Mucosa of descending colon (tissue), 3 donors: ENCODE measurements at regions not wholly inside any gene's neighbourhood (a gene's known extent, or its start where the extent isn't known, plus 50 kb on each side); places are given as distances from the start of the nearest gene placed in this dataset.
"Not testable (repeated sequence)": the region's sequence is repeated elsewhere in the genome, so short reads cannot be mapped to it uniquely, and the experiment has no call there.

Experiments used
- ATAC-seq: fragments of 200-7000 bp; cut with Tn5 transposase; one replicate; pipeline ENCODE4 v1.9.1; 2020; ENCODE audit warnings: mild to moderate bottlenecking, moderate library complexity
- DNase-seq, 3 donors: peaks; one replicate each; pipeline ENCODE4 v3.0.0-alpha.2; 2020
- H3K36me3 ChIP-seq: fragments of 200-600 bp; one replicate; pipeline ENCODE4 v1.8.0; 2021; ENCODE audit warnings: low read depth, mild to moderate bottlenecking
- H3K4me1 ChIP-seq: fragments of 200-600 bp; one replicate; pipeline ENCODE4 v1.8.0; 2021; ENCODE audit warnings: low read depth, mild to moderate bottlenecking
- H3K4me3 ChIP-seq: fragments of 200-600 bp; one replicate; pipeline ENCODE4 v1.8.0; 2021; ENCODE audit warnings: mild to moderate bottlenecking
- H3K9me3 ChIP-seq: fragments of 200-600 bp; one replicate; pipeline ENCODE4 v1.8.0; 2021; ENCODE audit warnings: mild to moderate bottlenecking
- intact Hi-C, 2 donors: fragments of 100-400 bp; cut with DNase I in 1 of 2; cut with micrococcal nuclease in 1 of 2; formaldehyde crosslinking; loops; one replicate each; pipeline versions ENCODE4 v1.11.0 to v1.11.1; 2022; cut with DNase I, micrococcal nuclease
- TF ChIP-seq, protein P1 (sequence below): fragments of 200-600 bp; IDR thresholded peaks from one replicate; pipeline ENCODE4 v1.8.0; 2022; ENCODE audit warnings: antibody characterized with exemption, mild to moderate bottlenecking
- donor health status: DM: no; HTN: no; CAD: no; lungs with moderate emphysema.
- donor health status: DM: no; HTN: no; CAD: no.
- donor health status: DM: no; HTN: yes; CAD: no.

DNA sequence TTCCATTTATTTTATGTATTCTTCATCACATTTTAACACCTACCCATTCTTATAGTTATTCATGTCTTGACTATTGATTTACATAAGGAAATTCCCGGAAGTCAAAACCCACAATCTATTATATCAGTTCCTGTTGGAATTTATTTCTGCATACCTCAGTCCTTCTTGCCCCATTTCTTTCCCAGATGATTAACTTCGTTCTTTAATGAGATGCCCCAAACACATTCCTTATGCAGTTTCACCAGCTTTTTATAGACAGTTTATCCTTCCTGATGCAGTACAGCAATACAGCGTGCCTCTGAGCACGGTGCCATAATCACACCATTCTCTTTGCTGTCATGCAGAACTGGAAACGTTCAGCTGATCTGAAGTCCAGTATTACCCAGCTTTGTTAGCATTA lies 175.8 kb upstream of the NANOGP8 start:
- H3K9me3 ChIP-seq: no peaks in the 10 kb centered on the region
- H3K4me3 ChIP-seq: no peak overlapping the region
- intact Hi-C loops: no loop called here
- no peaks in the 10 kb centered on the region for H3K4me1 ChIP-seq
- ATAC-seq: no peak
- no peaks in the 10 kb centered on the region for H3K36me3 ChIP-seq
- DNase-seq: no peak
- TF ChIP-seq, protein P1, sequence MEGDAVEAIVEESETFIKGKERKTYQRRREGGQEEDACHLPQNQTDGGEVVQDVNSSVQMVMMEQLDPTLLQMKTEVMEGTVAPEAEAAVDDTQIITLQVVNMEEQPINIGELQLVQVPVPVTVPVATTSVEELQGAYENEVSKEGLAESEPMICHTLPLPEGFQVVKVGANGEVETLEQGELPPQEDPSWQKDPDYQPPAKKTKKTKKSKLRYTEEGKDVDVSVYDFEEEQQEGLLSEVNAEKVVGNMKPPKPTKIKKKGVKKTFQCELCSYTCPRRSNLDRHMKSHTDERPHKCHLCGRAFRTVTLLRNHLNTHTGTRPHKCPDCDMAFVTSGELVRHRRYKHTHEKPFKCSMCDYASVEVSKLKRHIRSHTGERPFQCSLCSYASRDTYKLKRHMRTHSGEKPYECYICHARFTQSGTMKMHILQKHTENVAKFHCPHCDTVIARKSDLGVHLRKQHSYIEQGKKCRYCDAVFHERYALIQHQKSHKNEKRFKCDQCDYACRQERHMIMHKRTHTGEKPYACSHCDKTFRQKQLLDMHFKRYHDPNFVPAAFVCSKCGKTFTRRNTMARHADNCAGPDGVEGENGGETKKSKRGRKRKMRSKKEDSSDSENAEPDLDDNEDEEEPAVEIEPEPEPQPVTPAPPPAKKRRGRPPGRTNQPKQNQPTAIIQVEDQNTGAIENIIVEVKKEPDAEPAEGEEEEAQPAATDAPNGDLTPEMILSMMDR: no peak

DNA sequence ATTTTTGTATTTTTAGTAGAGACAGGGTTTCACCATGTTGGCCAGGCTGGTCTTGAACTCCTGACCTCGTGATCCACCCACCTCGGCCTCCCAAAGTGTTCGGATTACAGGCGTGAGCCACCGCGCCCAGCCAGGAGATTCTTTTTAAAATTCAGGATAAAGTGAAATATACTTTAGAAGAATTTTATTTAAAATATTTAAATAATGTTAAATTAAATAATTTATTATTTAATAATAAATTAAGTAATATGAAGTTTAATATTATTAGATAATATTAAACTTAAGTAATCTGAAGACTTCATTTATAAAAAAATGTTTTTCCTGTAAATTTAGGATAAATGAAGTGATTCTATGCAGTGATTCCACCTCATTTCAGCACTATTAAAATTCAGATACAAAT lies 175.2 kb upstream of the NANOGP8 start:
- H3K4me1 ChIP-seq, H3K4me3 ChIP-seq, intact Hi-C loops, DNase-seq, ATAC-seq, H3K36me3 ChIP-seq, H3K9me3 ChIP-seq: not testable (repeated sequence)

DNA sequence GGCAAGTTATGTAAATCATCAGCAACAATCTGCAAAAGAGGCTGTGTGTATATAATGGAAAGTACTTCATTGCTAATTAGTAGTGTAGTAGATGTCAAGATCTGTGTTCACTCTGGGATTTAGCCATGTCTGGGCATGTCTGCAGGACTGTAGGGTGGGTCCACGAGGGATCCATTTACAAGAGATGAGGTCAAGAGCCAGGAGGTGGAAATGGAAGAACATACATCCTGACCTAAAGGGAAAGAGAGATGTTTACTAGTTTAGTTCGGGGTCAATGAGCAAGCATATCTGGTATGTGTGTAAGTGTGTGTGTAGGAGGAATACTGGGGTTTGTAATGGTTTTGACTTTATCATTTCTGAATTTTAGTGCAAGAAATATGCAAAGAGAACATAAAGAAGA lies 171.5 kb upstream of the NANOGP8 start:
- no peak for ATAC-seq
- TF ChIP-seq, protein P1: no peak

DNA sequence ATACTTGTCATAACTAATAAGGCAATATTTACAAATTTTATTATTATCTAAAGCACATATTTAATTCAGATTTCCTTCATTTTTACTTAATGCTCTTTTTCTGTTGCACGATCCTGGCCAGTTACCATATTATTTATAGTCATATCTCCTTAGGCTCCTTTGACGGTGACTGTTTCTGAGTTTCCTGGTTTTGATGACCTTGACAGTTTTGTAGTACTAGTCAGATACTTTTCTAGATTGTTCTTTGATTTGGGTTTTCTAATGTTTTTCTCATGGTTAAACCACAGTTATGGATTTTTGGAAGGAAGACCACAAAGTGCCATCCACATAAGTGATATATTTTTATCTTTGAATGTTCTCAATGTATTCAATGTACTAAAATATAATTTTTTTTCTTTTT lies 171.0 kb upstream of the NANOGP8 start:
- H3K4me1 ChIP-seq: no peaks in the 10 kb centered on the region
- DNase-seq: no peak
- TF ChIP-seq, protein P1: no peak
- no peaks in the 10 kb centered on the region for H3K36me3 ChIP-seq
- intact Hi-C loops: no loop called here
- no peak overlapping the region for H3K4me3 ChIP-seq
- ATAC-seq: no peak
- H3K9me3 ChIP-seq: no peaks in the 10 kb centered on the region

More for the DNA sequence above, 171.5 kb upstream of the NANOGP8 start:
- H3K9me3 ChIP-seq: no peaks in the 10 kb centered on the region
- no peaks in the 10 kb centered on the region for H3K4me1 ChIP-seq
- H3K4me3 ChIP-seq: no peak overlapping the region
- intact Hi-C loops: no loop called here
- H3K36me3 ChIP-seq: no peaks in the 10 kb centered on the region
- DNase-seq: no peak

DNA sequence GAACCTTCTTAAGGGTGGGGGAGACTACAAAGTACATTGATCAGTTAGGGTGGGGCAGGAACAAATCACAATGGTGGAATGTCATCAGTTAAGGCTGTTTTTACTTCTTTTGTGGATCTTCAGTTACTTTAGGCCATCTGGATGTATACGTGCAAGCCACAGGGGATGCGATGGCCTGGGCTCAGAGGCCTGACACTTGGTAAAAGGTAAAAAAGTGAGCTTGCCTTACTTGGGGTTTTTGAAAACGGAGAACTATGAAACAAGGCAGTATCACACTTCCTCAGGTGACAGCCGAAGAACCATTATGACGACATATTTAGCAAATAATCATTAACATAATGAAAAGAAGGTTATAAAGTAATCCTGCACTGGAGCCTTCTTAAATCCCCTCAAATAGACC lies 169.8 kb upstream of the NANOGP8 start:
- intact Hi-C loops, H3K9me3 ChIP-seq, H3K36me3 ChIP-seq, H3K4me1 ChIP-seq, ATAC-seq, DNase-seq, H3K4me3 ChIP-seq: not testable (repeated sequence)

DNA sequence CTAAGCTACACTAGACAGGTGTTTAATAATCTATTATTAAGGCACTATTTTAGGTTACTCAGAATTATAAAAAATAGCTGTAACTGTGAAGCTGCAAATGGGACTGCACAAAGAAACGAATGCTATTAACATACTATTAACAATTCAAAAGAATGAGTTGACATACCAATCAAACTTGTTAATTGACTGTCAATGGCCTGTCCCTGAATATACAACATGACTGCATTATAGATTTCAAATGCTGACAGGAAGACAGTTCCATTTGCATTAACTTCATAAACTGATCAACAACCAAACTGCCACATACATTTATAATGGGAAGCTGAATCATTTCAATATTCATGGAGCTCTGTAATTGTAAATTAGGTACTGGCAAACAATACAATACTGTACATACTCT lies 169.0 kb upstream of the NANOGP8 start:
- no peaks in the 10 kb centered on the region for H3K36me3 ChIP-seq
- no peak overlapping the region for H3K4me3 ChIP-seq
- no peaks in the 10 kb centered on the region for H3K9me3 ChIP-seq
- ATAC-seq (no peak), DNase-seq (no peak)
- H3K4me1 ChIP-seq: no peaks in the 10 kb centered on the region
- intact Hi-C loops: no loop called here
- TF ChIP-seq, protein P1: no peak

DNA sequence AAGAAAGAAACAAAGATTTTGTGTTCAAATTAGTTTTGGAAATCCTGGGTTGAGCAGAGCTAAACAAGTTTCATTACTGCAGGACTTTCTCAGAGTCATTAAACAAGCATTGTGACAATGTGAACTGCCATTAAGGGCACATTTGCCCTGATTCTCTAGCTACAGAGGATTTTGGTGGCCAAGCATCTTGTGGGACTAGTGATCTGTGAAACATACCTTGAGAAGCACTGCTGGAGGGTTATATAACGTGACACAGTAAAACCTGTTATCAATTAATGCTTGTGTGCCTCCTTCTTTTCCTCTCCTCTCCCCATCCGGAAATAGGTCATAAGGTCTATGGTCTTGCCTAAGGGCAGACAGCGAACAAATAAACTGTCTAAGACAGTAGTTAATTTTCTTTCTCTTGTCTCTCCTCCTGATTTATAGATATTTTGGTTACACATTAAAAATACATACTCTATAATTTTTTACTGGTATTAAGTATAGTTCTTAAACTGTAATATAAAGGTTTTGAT lies 167.3 kb upstream of the NANOGP8 start:
- DNase-seq: no peak

More for the DNA sequence above, 167.3 kb upstream of the NANOGP8 start:
- TF ChIP-seq, protein P1: no peak
- no peak for ATAC-seq
- Histone ChIP-seq H3K9me3 (no peaks in the 10 kb centered on the region), H3K4me3 (no peak overlapping the region), H3K36me3 (no peaks in the 10 kb centered on the region), H3K4me1 (no peaks in the 10 kb centered on the region)
- intact Hi-C loops: no loop called here
